HG03175 (cell line): ENCODE measurements at regions not wholly inside any gene's neighbourhood (a gene's known extent, or its start where the extent isn't known, plus 50 kb on each side); places are given as distances from the start of the nearest gene placed in this dataset.
"Not testable (repeated sequence)": the region's sequence is repeated elsewhere in the genome, so short reads cannot be mapped to it uniquely, and the experiment has no call there.

ENCODE experiments used
- ATAC-seq: cut with Tn5 transposase; IDR thresholded peaks from one replicate; pipeline ENCODE4 v1.9.1; 2021; ENCODE audit warnings: mild to moderate bottlenecking, moderate library complexity; ENCODE audit not compliant: unreplicated experiment

DNA sequence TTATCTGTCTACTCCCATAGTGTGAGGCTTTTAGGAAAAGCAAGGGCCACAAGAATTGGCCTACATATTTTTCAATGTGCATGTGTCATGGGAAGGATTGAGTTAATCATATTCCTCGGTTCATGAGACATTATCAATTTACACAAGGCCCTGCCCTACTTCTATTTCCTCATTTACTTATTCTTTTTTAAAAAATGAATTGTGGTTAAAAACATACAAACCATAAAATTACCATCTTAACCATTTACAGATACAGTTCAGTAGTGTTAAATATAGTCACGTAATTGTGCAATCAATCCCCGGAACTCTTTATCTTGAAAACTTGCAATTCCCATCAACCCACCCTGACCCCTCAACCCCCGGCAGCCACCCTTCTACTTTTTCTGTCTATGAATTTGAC lies 284.0 kb upstream of the GADL1 start:
- ATAC-seq, result no peak

DNA sequence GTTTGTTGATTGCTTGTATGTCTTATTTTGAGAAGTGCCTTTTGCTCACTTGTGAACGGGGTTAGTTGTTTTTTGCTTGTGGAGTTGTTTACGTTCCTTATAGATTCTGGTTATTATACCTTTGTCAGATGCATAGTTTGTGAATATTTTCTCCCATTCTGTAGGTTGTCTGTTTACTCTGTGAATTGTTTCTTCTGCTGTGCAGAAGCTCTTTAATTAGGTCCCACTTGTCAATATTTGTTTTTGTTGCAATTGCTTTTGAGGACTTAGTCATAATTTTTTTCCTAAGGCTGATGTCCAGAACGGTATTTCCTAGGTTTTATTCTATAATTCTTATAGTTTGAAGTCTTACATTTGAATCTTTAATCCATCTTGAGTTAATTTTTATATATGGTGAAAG lies 285.3 kb upstream of the GADL1 start:
- no peak for ATAC-seq

DNA sequence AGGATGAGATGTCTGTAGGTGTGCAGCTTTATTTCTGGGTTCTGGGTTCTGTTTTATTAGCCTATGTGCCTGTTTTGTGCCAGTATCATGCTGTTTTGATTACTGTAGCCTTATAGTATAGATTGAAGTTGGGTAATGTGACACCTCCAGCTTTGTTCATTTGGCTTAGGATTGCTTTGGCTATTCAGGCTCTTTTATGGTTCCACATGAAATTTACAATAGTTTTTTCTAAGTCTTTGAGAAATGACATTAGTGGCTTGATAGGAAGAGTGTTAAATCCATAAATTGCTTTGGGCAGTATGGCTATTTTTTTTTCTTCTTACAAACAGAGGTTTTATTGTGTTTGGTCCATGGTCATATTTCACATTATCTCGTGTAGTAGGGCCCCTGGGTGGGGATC lies 285.8 kb upstream of the GADL1 start:
- no peak for ATAC-seq

DNA sequence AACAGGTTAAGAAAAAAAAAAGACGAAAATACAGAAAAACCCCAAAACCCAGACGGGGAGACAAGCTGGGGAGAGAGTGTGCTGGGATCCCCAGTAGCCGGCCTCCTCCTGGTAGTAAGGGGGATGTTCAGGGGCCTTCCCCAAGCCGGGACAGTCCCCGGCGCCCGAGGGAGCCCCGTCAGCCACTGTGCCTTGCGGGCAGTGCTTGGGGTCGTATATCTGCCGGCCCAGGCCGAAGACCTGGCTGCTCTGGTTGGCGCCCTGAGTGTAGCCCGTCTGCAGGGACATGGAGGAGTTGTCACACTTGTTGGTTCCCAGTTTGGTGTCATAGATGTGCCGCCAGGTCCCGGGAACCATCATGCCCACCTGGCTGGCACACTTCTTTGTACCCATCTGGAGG lies 287.2 kb upstream of the GADL1 start:
- no peak for ATAC-seq

DNA sequence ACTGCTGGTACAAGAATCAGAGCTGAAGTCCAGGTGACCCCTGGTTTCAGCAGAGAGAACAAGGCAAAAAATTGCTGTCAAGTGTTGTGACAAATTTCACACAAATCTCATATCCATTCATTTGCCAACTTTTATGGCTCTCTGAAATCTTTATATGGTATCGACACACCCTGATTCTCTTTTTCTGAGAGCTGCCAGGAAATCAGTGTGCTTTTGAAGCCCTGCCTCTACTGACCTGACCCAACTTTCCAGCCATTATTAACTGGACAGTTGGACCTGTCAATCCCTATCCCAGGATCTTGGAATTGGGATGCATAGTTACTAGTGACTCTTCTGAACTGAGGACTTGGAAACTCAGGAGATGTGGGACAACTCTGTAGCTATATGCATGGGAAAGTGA lies 288.2 kb upstream of the GADL1 start:
- no peak for ATAC-seq

DNA sequence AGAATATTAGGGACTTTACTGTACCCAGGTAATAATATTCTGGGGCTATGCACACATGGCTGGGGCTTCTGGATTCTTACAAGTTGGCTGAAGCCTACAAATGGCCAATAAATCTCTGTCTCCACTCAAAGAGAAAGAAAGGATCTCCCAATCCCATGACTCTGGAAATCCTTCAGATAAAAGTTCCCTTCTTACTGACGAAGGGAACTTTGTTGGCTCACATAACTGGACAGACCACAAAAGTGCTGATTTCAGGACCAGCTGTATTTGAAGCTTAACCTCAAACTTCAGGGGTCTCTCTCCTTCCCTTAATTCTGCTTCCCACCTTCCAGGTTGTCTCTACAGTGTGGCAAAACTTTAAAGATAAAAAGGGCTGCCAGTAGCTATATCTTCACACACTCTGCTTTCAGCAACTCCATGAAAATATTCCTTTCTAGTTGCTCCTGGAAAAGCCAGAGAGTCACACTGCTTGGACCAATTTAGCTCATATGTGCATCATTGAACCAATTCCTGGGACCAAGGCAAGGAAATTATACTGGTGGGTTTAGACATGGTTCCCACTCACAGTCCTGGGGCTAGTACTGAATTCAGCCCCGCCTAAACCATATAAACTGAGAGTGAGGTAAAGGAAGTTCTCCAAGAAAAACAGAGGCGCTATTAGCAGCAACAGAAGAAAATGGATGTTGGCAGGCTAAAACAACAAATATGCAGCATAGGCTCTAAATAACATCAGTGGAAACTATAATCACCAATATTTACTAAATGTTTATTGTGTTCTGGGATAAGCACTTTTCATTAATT lies 290.0 kb upstream of the GADL1 start:
- ATAC-seq, result no peak

DNA sequence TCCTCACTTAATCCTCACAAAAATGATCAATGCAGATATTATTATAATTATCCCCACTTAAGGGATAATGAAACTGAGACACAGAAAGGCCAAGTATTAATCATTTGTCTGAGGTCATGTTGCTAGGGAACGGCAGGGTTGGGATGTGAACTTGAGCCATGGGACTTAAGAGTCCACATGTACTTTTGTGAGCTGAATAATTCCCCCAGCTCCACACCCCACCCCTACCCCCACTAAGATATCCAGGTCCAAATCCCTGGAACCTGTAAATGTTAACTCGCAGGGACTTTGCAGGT lies 290.5 kb upstream of the GADL1 start:
- ATAC-seq, result no peak

DNA sequence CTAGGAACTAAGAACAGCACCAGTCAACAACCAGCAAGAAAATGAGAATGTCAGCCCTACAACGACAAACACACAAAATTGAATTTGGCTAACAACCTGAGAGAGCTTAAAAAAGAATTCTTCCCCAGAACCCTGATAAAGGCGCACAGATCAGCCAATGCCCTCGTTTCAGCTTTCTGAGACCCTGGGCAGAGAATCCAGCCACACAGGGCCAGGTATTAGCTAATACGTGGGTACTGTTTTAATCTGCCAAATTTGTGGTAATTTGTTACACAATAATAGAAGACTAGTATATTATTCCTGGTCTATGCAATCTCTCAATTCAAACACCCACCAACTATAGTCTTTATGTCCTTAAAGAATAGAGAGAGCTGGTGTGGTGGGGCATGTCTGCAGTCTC lies 291.6 kb upstream of the GADL1 start:
- no peak for ATAC-seq

DNA sequence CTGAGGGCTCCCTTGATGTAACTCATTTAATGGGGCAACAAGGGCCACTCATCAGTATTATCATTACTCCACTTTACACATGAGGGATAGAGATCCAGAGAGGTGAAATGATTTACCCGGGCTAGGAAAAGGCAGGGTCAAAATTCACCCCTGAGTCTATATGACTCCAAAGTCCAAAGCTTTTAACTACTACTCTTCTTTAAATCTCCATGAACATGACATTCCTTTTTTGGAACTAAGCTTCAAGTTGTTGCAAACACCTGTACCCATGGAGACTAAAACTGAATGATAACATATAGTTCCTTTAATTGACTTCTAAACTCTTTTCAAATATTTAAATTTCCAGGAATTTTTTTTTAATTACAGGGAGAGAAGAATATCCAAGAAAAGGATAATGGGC lies 292.9 kb upstream of the GADL1 start:
- no peak for ATAC-seq

DNA sequence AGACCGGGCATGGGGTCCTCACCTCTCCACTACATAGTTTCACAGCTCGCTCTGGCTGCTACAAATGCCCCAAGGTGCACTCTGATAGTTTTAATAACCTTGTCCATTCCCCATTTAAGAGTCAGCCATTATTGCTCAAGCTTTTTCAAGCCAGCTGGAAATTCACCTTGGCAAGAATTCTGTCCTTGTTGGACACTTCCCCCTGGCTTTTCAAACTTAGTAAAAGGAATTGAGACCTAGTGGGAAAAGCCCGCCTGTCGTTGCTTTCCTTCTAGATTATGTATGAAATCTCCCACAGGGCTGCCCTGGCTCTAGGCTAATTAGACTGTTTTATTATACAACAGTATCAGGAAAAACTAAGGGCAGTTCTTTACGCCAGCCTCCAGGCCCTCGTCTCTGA lies 293.7 kb upstream of the GADL1 start:
- no peak for ATAC-seq

DNA sequence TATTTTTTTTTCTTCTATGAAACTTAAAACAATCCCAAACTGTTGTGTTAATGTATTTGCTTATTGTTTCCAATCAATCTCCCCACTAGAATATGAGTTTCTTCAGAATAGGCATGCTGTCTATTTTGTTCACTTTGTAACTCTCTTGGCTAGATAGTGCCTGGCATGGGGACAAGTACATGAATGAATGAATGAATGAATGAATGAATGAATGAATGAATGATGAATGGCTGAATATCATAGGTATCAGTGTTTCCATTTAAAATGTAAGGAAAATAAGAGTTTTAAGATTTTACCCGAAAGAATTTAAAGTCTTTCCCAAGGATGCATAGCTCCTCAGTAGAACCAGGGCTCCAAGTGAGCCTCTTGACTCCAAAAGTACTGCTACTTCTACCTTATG lies 294.9 kb upstream of the GADL1 start:
- ATAC-seq, result no peak

DNA sequence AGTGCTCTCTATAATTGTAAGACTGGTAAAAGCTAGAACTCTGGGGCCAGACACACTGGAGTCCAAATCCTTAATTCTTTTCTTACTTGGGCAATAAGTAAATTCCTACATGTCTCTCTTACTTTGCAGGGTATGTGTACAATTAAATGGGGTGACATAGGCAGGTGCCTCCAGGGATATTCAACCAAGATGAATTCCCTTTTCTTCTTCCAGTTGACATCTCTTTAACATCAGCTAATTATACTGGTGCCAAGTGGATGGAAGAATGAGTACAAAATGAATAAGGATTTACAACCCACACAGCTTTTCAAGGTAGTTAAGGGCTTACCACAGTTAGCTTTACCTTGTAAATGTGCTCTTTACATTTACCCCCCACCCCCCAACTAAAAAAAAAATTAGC lies 295.5 kb upstream of the GADL1 start:
- ATAC-seq, result no peak

DNA sequence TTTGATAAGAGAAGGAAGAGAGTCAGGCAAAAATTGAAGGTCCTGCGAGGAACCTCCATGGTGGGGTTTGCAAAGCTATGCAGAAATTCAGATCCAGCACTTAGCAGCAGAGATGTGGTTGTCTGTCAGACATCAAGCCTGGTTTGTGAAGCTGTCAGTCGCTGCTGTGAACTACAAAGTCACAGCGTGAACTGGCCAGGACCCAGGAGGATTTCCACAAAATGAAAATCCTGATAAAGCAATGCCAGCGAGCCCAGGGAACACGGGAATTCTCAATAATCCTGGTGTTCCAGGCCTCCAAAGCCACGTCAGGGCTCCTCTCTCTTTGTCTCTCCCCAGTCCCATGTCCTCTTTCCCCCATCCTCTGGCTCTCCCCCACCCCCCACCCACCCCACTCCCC lies 296.9 kb upstream of the GADL1 start:
- no peak for ATAC-seq

DNA sequence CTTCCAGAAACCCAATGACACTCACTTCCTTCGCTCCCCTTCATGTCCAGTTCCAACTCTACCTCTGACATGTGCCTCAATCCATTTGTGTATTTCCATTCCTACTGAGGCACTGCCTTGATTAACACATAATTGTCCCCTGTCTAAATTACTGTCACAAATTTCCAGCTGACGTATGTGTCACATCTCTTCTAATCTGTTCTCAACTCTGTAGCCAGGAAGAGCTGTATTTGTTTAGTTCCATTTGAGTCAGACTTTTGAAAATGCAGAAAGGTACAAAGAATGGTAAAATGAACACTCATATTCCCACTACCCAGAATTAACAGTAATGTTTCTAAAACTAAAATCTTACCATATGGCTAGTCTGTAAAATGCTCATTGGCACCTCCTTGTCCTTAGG lies 299.0 kb upstream of the GADL1 start:
- ATAC-seq, result no peak

DNA sequence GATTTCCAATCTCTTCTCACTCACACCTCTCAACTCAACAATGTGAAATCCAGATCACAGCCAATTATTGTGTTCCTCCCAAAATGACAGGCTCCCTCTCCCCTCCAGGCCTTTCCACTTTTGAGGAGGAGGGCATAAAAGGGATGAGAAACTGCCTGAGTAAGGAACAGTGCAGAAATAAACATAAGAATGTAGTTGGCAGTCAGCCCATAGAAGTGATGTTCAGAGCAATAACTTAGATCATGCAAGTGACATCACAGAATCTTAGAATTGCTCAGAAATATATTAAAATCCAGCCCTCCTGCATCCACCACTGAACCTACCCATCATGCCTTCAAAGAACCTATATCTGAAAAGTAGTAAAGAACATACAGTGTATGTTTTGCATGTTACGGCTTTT lies 299.4 kb upstream of the GADL1 start:
- no peak for ATAC-seq

DNA sequence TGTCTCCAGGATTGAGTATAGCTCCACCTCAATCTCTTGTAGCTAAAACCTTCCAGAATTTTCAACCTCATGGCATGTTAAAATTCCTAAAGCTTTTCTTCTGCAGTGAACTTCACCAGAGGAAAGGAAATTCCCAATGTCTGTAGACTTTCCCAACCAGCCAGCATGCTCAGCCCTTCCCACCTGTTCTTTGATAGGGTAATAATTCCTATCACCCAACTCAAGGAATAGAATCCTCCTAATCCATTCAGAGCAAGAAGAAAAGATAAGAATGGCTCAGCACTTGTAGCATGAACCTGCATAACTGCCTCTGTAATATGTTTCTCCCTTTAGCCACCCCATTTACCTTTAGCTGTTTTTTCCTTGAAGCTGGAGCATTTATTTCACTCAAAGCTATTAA lies 301.8 kb upstream of the GADL1 start:
- ATAC-seq, result no peak

DNA sequence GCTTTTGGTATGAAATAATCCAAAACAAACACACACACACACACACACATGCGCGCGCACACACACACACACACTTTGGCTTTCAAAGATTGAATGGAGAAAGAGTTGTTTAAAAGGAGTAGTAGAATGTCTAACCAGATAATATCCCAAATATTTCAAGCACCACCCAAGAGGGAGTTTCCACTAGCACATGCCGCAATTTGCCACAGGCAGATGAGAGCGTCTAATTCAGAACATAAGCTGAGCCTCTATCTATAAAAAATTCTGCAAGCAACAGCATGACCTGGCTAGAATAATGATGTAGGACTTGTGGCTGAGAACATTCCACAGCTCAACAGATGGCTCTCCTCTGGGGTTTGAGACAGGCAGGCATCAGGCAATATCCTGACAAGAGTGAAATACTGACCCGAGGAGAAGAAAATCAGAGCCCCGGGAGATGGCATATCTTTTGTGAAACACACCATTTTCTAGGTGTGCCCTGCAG lies 302.5 kb upstream of the GADL1 start:
- ATAC-seq, result no peak

DNA sequence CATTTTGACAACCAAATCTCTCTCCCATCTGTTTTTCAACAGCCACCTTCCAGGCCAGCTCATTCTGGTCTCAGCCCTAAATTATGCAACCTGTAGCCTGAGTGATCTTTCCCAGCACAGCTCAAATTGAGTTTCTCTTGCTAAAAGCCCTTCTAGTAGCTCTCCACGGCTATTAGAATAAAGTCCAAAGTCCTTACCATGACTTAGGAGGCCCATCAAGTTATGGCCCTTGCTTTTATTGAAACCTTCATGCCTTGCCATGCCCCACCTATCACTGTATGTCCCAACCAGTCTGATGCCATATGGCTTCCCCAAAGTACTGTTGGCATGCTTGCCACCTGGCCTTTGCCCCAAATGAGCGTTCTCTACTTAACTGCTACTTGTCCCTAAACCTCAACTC lies 303.5 kb upstream of the GADL1 start:
- no peak for ATAC-seq

DNA sequence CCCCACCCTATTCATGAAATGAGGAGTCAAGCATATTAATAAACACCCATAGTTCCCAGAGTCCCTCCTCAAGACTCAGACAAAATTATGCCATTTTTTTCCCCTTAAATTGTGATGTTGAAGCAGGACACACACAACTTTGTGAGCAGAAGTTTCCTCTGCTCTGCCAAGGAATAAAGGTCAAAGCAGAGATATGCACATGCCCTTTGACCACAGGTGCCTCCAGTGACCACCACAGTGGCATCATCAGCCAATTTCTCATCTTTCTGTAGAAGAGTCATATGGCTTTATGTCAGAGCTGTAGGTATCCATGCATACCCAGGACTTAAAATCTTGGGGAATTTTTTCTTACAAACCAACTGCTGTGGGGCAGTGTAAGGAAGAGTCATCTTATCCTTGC lies 304.4 kb upstream of the GADL1 start:
- ATAC-seq, result no peak

DNA sequence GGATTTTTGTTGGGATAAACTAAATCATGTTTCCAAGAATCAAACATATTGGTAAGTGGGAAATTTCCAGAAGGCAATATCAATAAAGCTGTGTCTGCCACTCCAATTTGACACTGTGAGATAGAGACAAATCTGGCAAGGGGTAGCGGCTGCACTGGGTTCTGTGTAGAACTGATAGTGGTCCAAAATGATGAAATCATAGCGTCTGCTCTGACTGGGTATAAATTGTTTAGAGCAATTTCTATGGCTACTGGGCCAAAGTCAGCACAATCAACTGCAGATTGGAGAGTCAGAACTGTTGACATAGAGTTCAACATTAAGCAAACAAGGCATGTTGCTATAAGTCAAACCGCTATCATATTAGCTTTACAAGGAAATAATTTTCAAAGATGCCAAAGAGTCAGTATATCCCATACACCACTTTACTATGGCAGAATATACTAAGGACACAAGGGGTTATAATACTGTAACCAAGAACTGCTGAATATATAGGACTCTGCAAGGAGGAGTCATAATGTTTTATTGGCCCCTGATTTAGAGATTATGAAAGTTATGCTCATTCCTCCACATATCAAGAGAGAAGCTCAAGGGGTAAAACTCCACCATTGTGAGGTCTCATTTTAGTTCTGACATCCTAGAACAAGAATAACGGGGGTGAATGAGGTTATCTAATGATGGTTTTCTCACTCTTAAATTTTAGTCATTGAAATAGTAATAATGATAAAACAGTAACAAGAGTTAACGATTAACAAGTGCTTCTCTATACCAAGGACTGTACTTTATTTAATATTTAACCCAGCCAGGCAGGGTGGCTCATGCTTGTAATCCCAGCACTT lies 309.7 kb upstream of the GADL1 start:
- ATAC-seq, result no peak

DNA sequence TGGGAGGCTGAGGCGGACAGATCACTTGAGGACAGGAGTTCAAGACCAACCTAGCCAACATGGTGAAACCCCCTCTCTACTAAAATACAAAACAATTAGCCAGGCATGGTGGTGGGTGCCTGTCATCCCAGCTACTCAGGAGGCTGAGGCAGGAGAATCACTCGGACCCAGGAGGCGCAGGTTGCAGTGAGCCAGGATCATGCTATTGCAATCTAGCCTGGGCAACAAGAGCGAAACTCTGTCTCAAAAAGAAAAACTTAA lies 310.3 kb upstream of the GADL1 start:
- ATAC-seq, result not testable (repeated sequence)

DNA sequence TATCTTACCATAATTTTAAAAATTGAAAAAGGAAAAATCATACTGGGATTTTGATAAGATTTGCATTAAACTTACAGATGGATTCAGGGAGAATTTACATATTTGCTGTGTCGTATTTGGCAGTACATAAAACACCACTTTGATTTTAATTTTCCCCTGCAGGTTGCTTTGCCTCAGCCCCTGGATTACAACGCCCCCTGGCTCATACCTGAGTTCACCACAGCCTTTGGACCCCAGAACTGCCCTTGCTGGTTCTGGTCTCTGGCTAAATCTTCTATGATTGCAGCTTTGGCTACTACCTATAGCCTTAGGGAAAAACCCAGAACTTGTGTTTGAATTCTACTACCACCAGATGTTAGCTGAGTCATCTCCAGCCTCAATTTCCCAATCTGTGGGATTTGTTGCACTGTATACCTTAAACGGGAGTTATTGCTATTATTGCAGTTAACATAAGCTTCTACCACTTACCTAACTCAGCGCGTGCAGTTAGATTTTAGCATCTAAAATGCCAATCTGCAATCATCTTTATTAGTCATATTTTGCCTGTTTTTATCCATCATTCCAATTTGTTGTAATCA lies 315.7 kb upstream of the GADL1 start:
- ATAC-seq, result no peak
